CD14-positive monocyte (primary cell): ENCODE measurements at regions not wholly inside any gene's neighbourhood (a gene's known extent, or its start where the extent isn't known, plus 50 kb on each side); places are given as distances from the start of the nearest gene placed in this dataset.

Experiments used
- DNase-seq, 3 donors: peaks; one replicate each; pipeline ENCODE4 v3.0.0-alpha.2; 2011 to 2022
- H2AFZ ChIP-seq: 2 replicates; pipeline ENCODE4 v1.6.0; 2012; ENCODE audit warnings: mild to moderate bottlenecking, low read depth, low read length, inconsistent platforms; ENCODE audit not compliant: insufficient read depth, poor library complexity, severe bottlenecking
- H3K27ac ChIP-seq, 2 donors: 1 replicate in 1 of 2; 2 replicates in 1 of 2; pipeline ENCODE4 v1.5.1; 2012 to 2013; ENCODE audit warnings: low read length in 2 of 2, control low read depth in 1 of 2, inconsistent platforms in 1 of 2, low read depth in 1 of 2, mild to moderate bottlenecking in 1 of 2
- H3K27me3 ChIP-seq, 2 donors: one replicate each; pipeline versions ENCODE4 v1.6.0 to v1.6.1; 2011 to 2013; ENCODE audit warnings: low read length in 2 of 2; ENCODE audit not compliant: control insufficient read depth in 2 of 2, insufficient read depth in 2 of 2
- H3K36me3 ChIP-seq, 2 donors: replicated peaks in 1 of 2; 1 replicate in 1 of 2; 2 replicates in 1 of 2; pipeline versions ENCODE4 v1.5.1 to v1.6.1; 2012 to 2013; ENCODE audit warnings: low read length in 2 of 2, control low read depth in 1 of 2, inconsistent platforms in 1 of 2, mild to moderate bottlenecking in 1 of 2; ENCODE audit not compliant: insufficient read depth in 2 of 2, control insufficient read depth in 1 of 2
- H3K4me1 ChIP-seq, 2 donors: 1 replicate in 1 of 2; 2 replicates in 1 of 2; pipeline versions ENCODE4 v1.5.1 to v1.6.1; 2012 to 2013; ENCODE audit warnings: low read length in 2 of 2, control low read depth in 1 of 2, inconsistent platforms in 1 of 2, mild to moderate bottlenecking in 1 of 2, moderate library complexity in 1 of 2; ENCODE audit not compliant: insufficient read depth in 2 of 2, control insufficient read depth in 1 of 2
- H3K4me2 ChIP-seq: replicated peaks from 2 replicates; pipeline ENCODE3; 2012; ENCODE audit warnings: low read length, moderate library complexity, mild to moderate bottlenecking; ENCODE audit not compliant: poor library complexity, severe bottlenecking; ENCODE audit errors: extremely low read depth
- H3K4me3 ChIP-seq, 3 experiments: fragments of 200-600 bp in 1 of 3; sonication (generic) in 1 of 3; replicated peaks in 1 of 3; 1 replicate in 2 of 3; 2 replicates in 1 of 3; pipeline ENCODE4 v1.5.1; 2011 to 2013; ENCODE audit warnings: low read length in 3 of 3, mild to moderate bottlenecking in 3 of 3, control low read depth in 2 of 3, low read depth in 2 of 3, inconsistent platforms in 1 of 3, moderate library complexity in 1 of 3
- H3K79me2 ChIP-seq: 2 replicates; pipeline ENCODE4 v1.6.0; 2012; ENCODE audit warnings: mild to moderate bottlenecking, control low read depth, inconsistent platforms, low read length, moderate library complexity; ENCODE audit not compliant: insufficient read depth
- H3K9ac ChIP-seq: 2 replicates; pipeline ENCODE4 v1.6.0; 2017; ENCODE audit warnings: low read length, mild to moderate bottlenecking; ENCODE audit not compliant: insufficient read depth, poor library complexity, severe bottlenecking
- H3K9me3 ChIP-seq, 2 donors: replicated peaks in 1 of 2; 1 replicate in 1 of 2; 2 replicates in 1 of 2; pipeline versions ENCODE4 v1.5.1 to v1.6.1; 2012 to 2013; ENCODE audit warnings: low read length in 2 of 2, control low read depth in 1 of 2; ENCODE audit not compliant: control insufficient read depth in 1 of 2, insufficient read depth in 1 of 2
- H4K20me1 ChIP-seq: 2 replicates; pipeline ENCODE4 v1.6.0; 2012; ENCODE audit warnings: mild to moderate bottlenecking, low read length, control low read depth, moderate library complexity; ENCODE audit not compliant: insufficient read depth
- H3K27ac Mint-ChIP-seq, 7 donors: one replicate each; pipeline ENCODE4 v1.8.0; 2020; ENCODE audit warnings: mild to moderate bottlenecking in 7 of 7, mixed read lengths in 7 of 7, moderate library complexity in 6 of 7, inconsistent platforms in 2 of 7
- H3K27me3 Mint-ChIP-seq, 3 donors: one replicate each; pipeline ENCODE4 v1.8.0; 2021 to 2022; ENCODE audit warnings: low read depth in 3 of 3, mild to moderate bottlenecking in 3 of 3, mixed read lengths in 3 of 3, moderate library complexity in 3 of 3, inconsistent platforms in 1 of 3
- H3K36me3 Mint-ChIP-seq, 2 donors: one replicate each; pipeline ENCODE4 v1.8.0; 2020; ENCODE audit warnings: mixed read lengths in 2 of 2, inconsistent platforms in 1 of 2, mild to moderate bottlenecking in 1 of 2
- H3K4me1 Mint-ChIP-seq: one replicate; pipeline ENCODE4 v1.8.0; 2020; ENCODE audit warnings: mild to moderate bottlenecking, mixed read lengths
- H3K4me3 Mint-ChIP-seq, 2 donors: one replicate each; pipeline ENCODE4 v1.8.0; 2020; ENCODE audit warnings: mild to moderate bottlenecking in 2 of 2, mixed read lengths in 2 of 2, moderate library complexity in 1 of 2
- H3K9me3 Mint-ChIP-seq, 7 donors: one replicate each; pipeline ENCODE4 v1.8.0; 2020 to 2022; ENCODE audit warnings: mixed read lengths in 7 of 7, mild to moderate bottlenecking in 6 of 7, moderate library complexity in 6 of 7, inconsistent platforms in 2 of 7
- CTCF ChIP-seq: fragments of 200-600 bp; IDR thresholded peaks from one replicate; pipeline ENCODE4 v1.8.0; 2022; ENCODE audit warnings: antibody characterized with exemption, mild to moderate bottlenecking
- WGBS: methylation state at CpG from one replicate; pipeline ENCODE4 v1.1.5; 2013; ENCODE audit warnings: missing lambda C conversion rate; ENCODE audit not compliant: insufficient coverage; 5-methylcytosine and 5-hydroxymethylcytosine counted together
- intact Hi-C, 2 donors: fragments of 100-400 bp; cut with micrococcal nuclease; formaldehyde crosslinking; loops; one replicate each; pipeline versions ENCODE4 v1.15.0 to v1.15.1; 2023

GRCh38 chr13:84263354-84264069 lies 381.2 kb upstream of the SLITRK1 start:
- peaks cover 0 to 11% of the 10 kb centered on the region in 2 donors for H3K9me3 ChIP-seq
- no peaks in the 10 kb centered on the region for H4K20me1 ChIP-seq
- Mint-ChIP-seq H3K9me3 (peaks cover 2 to 16% (median 5%) of the 10 kb centered on the region in 7 donors), H3K27me3 (peaks cover 0 to 1% (median 0%) of the 10 kb centered on the region in 3 donors), H3K4me1 (no peaks in the 10 kb centered on the region), H3K36me3 (no peaks in the 10 kb centered on the region), H3K4me3 (no peak overlapping the region), H3K27ac (no peak overlapping the region)
- no peak for DNase-seq
- H3K4me1 ChIP-seq = no peaks in the 10 kb centered on the region
- intact Hi-C loops = no loop called here
- H3K4me2 ChIP-seq = no peak overlapping the region
- H2AFZ ChIP-seq = no peak overlapping the region
- WGBS = 93% methylated on average over 3 of the region's 9 CpGs
- H3K27me3 ChIP-seq = no peaks in the 10 kb centered on the region
- no peak overlapping the region for H3K9ac ChIP-seq
- H3K4me3 ChIP-seq = no peak overlapping the region
- no peaks in the 10 kb centered on the region for H3K79me2 ChIP-seq
- no peak overlapping the region for H3K27ac ChIP-seq
- H3K36me3 ChIP-seq = no peaks in the 10 kb centered on the region
- TF ChIP-seq CTCF = no peak

- H3K4me1 Mint-ChIP-seq = no peaks in the 10 kb centered on the region
- Histone ChIP-seq H3K27ac (no peak overlapping the region), H3K9ac (no peak overlapping the region), H2AFZ (no peak overlapping the region), H3K79me2 (no peaks in the 10 kb centered on the region), H3K4me3 (no peak overlapping the region), H3K27me3 (no peaks in the 10 kb centered on the region), H3K9me3 (peaks cover 5 to 11% of the 10 kb centered on the region in 2 donors), H3K36me3 (no peaks in the 10 kb centered on the region), H3K4me1 (no peaks in the 10 kb centered on the region), H3K4me2 (no peak overlapping the region), H4K20me1 (no peaks in the 10 kb centered on the region)
- H3K27me3 Mint-ChIP-seq = no peaks in the 10 kb centered on the region
- WGBS = no CpG with 5 or more reads among the region's 3 CpGs
- H3K36me3 Mint-ChIP-seq = no peaks in the 10 kb centered on the region
- no peak for TF ChIP-seq CTCF
- no peak overlapping the region for H3K4me3 Mint-ChIP-seq
- intact Hi-C loops = no loop called here
- H3K27ac Mint-ChIP-seq = no peak overlapping the region
- H3K9me3 Mint-ChIP-seq = peaks cover 2 to 23% (median 8%) of the 10 kb centered on the region in 7 donors
- no peak for DNase-seq
These were observed 373.0 kb upstream of the SLITRK1 start for GRCh38 chr13:84255226-84255797.
